H1 (cell line): ENCODE measurements at regions not wholly inside any gene's neighbourhood (a gene's known extent, or its start where the extent isn't known, plus 50 kb on each side); places are given as distances from the start of the nearest gene placed in this dataset.
A peak's percentile ranks its signal among the peaks of the same experiment; 100 is the strongest.

ENCODE experiments used
- CTCF ChIA-PET: fragments of 300-600 bp; sonication (Branson Sonifier 250); formaldehyde crosslinking; loops from one replicate; lab custom pipeline; 2021; ENCODE audit not compliant: partially characterized antibody; lab: Charles Lee
- POLR2A ChIA-PET: fragments of 300-600 bp; sonication (Branson Sonifier 250); formaldehyde crosslinking; loops from one replicate; lab custom pipeline; 2021; ENCODE audit warnings: inconsistent platforms; ENCODE audit not compliant: partially characterized antibody; lab: Charles Lee
- DNase-seq, 2 experiments: peaks; one replicate each; pipeline versions ENCODE4 v3.0.0 to v3.0.0-alpha.2; 2010 to 2022; ENCODE audit warnings: low spot score in 2 of 2, low read depth in 1 of 2, mixed read lengths in 1 of 2
- FAIRE-seq: peaks from 2 replicates; lab custom pipeline; 2011; peaks lifted over from hg19 to GRCh38; lab: Jason Lieb, UNC
- H2AFZ ChIP-seq: 2 replicates; pipeline ENCODE4 v1.8.1; 2012; ENCODE audit warnings: low read length, inconsistent platforms
- H2AK5ac ChIP-seq: 2 replicates; pipeline ENCODE4 v1.6.1; 2013; ENCODE audit warnings: low read depth, low read length
- H2BK120ac ChIP-seq: replicated peaks from 2 replicates; pipeline ENCODE3; 2013; ENCODE audit warnings: low read depth, low read length, inconsistent platforms
- H2BK12ac ChIP-seq: 2 replicates; pipeline ENCODE4 v1.6.1; 2013; ENCODE audit warnings: low read depth, low read length
- H2BK15ac ChIP-seq: 2 replicates; pipeline ENCODE4 v1.6.1; 2013; ENCODE audit warnings: low read length
- H2BK20ac ChIP-seq: 2 replicates; pipeline ENCODE4 v1.6.1; 2013; ENCODE audit warnings: low read length
- H2BK5ac ChIP-seq: 2 replicates; pipeline ENCODE4 v1.6.1; 2013; ENCODE audit warnings: low read depth, low read length
- H3K14ac ChIP-seq: 2 replicates; pipeline ENCODE4 v1.6.1; 2013; ENCODE audit warnings: inconsistent platforms; ENCODE audit not compliant: insufficient read length
- H3K18ac ChIP-seq: 2 replicates; pipeline ENCODE4 v1.6.1; 2013; ENCODE audit warnings: low read length; ENCODE audit errors: extremely low read depth
- H3K23ac ChIP-seq: 2 replicates; pipeline ENCODE4 v1.6.1; 2013; ENCODE audit warnings: inconsistent platforms; ENCODE audit not compliant: insufficient read length
- H3K23me2 ChIP-seq: 2 replicates; pipeline ENCODE4 v1.6.1; 2013; ENCODE audit warnings: low read depth, low read length
- H3K27ac ChIP-seq: 2 replicates; pipeline ENCODE4 v1.6.1; 2011; ENCODE audit warnings: low read depth, low read length, inconsistent platforms
- H3K27me3 ChIP-seq, 4 experiments: replicated peaks in 1 of 4; 1 replicate in 1 of 4; 2 replicates in 3 of 4; pipeline versions ENCODE4 v1.6.1 to v1.8.1; 2011 to 2013; ENCODE audit warnings: low read length in 3 of 4, mild to moderate bottlenecking in 3 of 4, inconsistent platforms in 2 of 4, mixed read lengths in 2 of 4, moderate library complexity in 1 of 4; ENCODE audit not compliant: control insufficient read depth in 3 of 4, insufficient read depth in 3 of 4; ENCODE audit errors: extremely low read depth in 1 of 4
- H3K36me3 ChIP-seq, 4 experiments: 2 replicates each; pipeline versions ENCODE4 v1.6.1 to v1.8.1; 2011 to 2013; ENCODE audit warnings: mild to moderate bottlenecking in 4 of 4, low read length in 3 of 4, moderate library complexity in 2 of 4, control low read depth in 1 of 4, inconsistent platforms in 1 of 4; ENCODE audit not compliant: insufficient read depth in 4 of 4, control insufficient read depth in 2 of 4
- H3K4ac ChIP-seq: replicated peaks from 2 replicates; pipeline ENCODE3; 2013; ENCODE audit warnings: low read length, low read depth, mixed read lengths, inconsistent platforms; ENCODE audit not compliant: insufficient read length
- H3K4me1 ChIP-seq, 4 experiments: replicated peaks in 1 of 4; 1 replicate in 1 of 4; 2 replicates in 3 of 4; pipeline versions ENCODE4 v1.6.1 to v1.8.1; 2011 to 2013; ENCODE audit warnings: low read length in 3 of 4, inconsistent platforms in 2 of 4, mixed read lengths in 1 of 4; ENCODE audit not compliant: insufficient read depth in 4 of 4, control insufficient read depth in 3 of 4
- H3K4me2 ChIP-seq, 2 experiments: 2 replicates each; pipeline versions ENCODE4 v1.6.1 to v1.8.1; 2011 to 2013; ENCODE audit warnings: low read depth in 2 of 2, low read length in 2 of 2, control low read depth in 1 of 2, inconsistent platforms in 1 of 2, mild to moderate bottlenecking in 1 of 2; ENCODE audit not compliant: insufficient read depth in 1 of 2
- H3K4me3 ChIP-seq, 4 experiments: fragments of 200-600, 300-600 bp in 1 of 4; sonication (generic), shearing (Covaris generic), sonication (Bioruptor Twin) in 1 of 4; 2 replicates each; pipeline versions ENCODE4 v1.5.1 to v1.8.1; 2011 to 2016; ENCODE audit warnings: low read length in 4 of 4, low read depth in 3 of 4, control low read depth in 2 of 4, inconsistent platforms in 2 of 4, mild to moderate bottlenecking in 2 of 4, mixed read lengths in 1 of 4, moderate library complexity in 1 of 4; ENCODE audit not compliant: insufficient read depth in 2 of 4; ENCODE audit errors: extremely low read depth in 1 of 4
- H3K56ac ChIP-seq: replicated peaks from 2 replicates; pipeline ENCODE3; 2013; ENCODE audit warnings: low read depth, mild to moderate bottlenecking, mixed read lengths, low read length, inconsistent platforms; ENCODE audit not compliant: insufficient read length
- H3K79me1 ChIP-seq: 2 replicates; pipeline ENCODE4 v1.6.1; 2013; ENCODE audit warnings: low read depth, low read length, control low read depth
- H3K79me2 ChIP-seq, 2 experiments: 2 replicates each; pipeline versions ENCODE4 v1.6.1 to v1.8.1; 2012 to 2013; ENCODE audit warnings: low read length in 2 of 2, mild to moderate bottlenecking in 2 of 2, inconsistent platforms in 1 of 2; ENCODE audit not compliant: insufficient read depth in 2 of 2, control insufficient read depth in 1 of 2
- H3K9ac ChIP-seq, 4 experiments: replicated peaks in 1 of 4; 1 replicate in 1 of 4; 2 replicates in 3 of 4; pipeline versions ENCODE4 v1.6.1 to v1.8.1; 2011 to 2013; ENCODE audit warnings: low read depth in 3 of 4, low read length in 3 of 4, control low read depth in 2 of 4, mild to moderate bottlenecking in 2 of 4, moderate library complexity in 2 of 4, inconsistent platforms in 1 of 4; ENCODE audit errors: extremely low read depth in 1 of 4
- H3K9me3 ChIP-seq, 2 experiments: 2 replicates each; pipeline versions ENCODE4 v1.6.1 to v1.8.1; 2012 to 2013; ENCODE audit warnings: mild to moderate bottlenecking in 2 of 2, moderate library complexity in 2 of 2, control low read depth in 1 of 2, inconsistent platforms in 1 of 2, low read depth in 1 of 2, low read length in 1 of 2, mixed read lengths in 1 of 2; ENCODE audit not compliant: insufficient read depth in 2 of 2
- H4K20me1 ChIP-seq, 2 experiments: replicated peaks in 1 of 2; 2 replicates each; pipeline versions ENCODE3 to v1.8.1; 2011 to 2013; ENCODE audit warnings: inconsistent platforms in 2 of 2, low read length in 2 of 2, mild to moderate bottlenecking in 1 of 2; ENCODE audit not compliant: insufficient read depth in 2 of 2, control insufficient read depth in 1 of 2
- H4K5ac ChIP-seq: 2 replicates; pipeline ENCODE4 v1.6.1; 2013; ENCODE audit warnings: low read length, low read depth, mixed read lengths, inconsistent platforms; ENCODE audit not compliant: insufficient read length
- H4K8ac ChIP-seq: 2 replicates; pipeline ENCODE4 v1.8.0; 2013; ENCODE audit warnings: mild to moderate bottlenecking, moderate library complexity, low read length, inconsistent platforms; ENCODE audit not compliant: insufficient read depth; ENCODE audit errors: extremely low read depth
- H4K91ac ChIP-seq: replicated peaks from 2 replicates; pipeline ENCODE3; 2013; ENCODE audit warnings: low read length, mixed read lengths, inconsistent platforms; ENCODE audit not compliant: insufficient read length
- YY1 ChIP-seq: IDR thresholded peaks from 2 replicates; pipeline ENCODE4 v1.6.1; 2011; ENCODE audit warnings: low read depth, mild to moderate bottlenecking, low read length
- WGBS, 2 experiments: shearing (Covaris generic) in 1 of 2; methylation state at CpG; one replicate each; pipeline versions ENCODE4 v1.1.6 to v1.1.7; 2013 to 2015; ENCODE audit warnings: low lambda C conversion rate in 2 of 2, mixed read lengths in 2 of 2, inconsistent platforms in 1 of 2, low coverage in 1 of 2, missing lambda C conversion rate in 1 of 2; ENCODE audit not compliant: insufficient replicate concordance in 2 of 2, insufficient coverage in 1 of 2, insufficient read length in 1 of 2; ENCODE audit errors: extremely low coverage in 1 of 2, missing lambda C conversion rate in 1 of 2; 5-methylcytosine and 5-hydroxymethylcytosine counted together
- TF ChIP-seq, protein P1 (sequence below), 3 experiments: IDR thresholded peaks; 1 replicate in 2 of 3; 2 replicates in 1 of 3; pipeline versions ENCODE4 v1.5.1 to v1.6.1; 2011; ENCODE audit warnings: low read length in 3 of 3, mild to moderate bottlenecking in 3 of 3, inconsistent platforms in 2 of 3, low read depth in 1 of 3, moderate library complexity in 1 of 3; ENCODE audit not compliant: insufficient read depth in 1 of 3; ENCODE audit errors: control extremely low read depth in 1 of 3

DNA sequence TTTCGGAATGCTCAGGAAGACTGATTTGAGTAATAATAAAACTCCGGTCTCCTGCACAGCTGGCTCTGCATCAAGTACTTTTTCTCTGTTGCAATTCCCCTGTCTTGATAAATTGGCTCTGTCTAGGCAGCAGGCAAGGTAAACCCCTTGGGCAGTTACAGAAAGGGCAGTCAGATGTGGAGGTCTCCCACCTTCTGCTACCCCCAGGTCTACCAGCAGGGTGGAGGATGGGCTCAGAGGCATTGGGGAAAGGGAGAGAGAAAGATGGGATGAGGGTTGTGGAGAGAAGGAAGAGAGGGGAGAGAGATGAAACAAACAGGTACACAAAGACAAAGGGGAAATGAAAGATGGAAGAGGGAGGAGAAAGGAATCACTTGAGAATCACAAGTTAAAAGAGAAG is 156.8 kb downstream of the MIS18A start:
- H3K4me1 ChIP-seq = no peaks in the 10 kb centered on the region
- ChIA-PET POLR2A (no interaction called here), CTCF (interaction anchor here (0.5 to 2.1 kb wide), 8 partner anchors 10 to 331 kb away, joined by 3 to 6 read pairs (median 4); no protein-coding TSS in a partner anchor)
- no peak overlapping the region for H4K8ac ChIP-seq
- H3K18ac ChIP-seq = no peak overlapping the region
- no peak overlapping the region for H4K5ac ChIP-seq
- H3K36me3 ChIP-seq = no peaks in the 10 kb centered on the region
- no peak overlapping the region for H2AFZ ChIP-seq
- H3K27ac ChIP-seq = no peak overlapping the region
- H3K56ac ChIP-seq = no peak overlapping the region
- H2BK120ac ChIP-seq = no peak overlapping the region
- no peak overlapping the region for H3K4me2 ChIP-seq
- no peak for TF ChIP-seq YY1
- TF ChIP-seq, protein P1, sequence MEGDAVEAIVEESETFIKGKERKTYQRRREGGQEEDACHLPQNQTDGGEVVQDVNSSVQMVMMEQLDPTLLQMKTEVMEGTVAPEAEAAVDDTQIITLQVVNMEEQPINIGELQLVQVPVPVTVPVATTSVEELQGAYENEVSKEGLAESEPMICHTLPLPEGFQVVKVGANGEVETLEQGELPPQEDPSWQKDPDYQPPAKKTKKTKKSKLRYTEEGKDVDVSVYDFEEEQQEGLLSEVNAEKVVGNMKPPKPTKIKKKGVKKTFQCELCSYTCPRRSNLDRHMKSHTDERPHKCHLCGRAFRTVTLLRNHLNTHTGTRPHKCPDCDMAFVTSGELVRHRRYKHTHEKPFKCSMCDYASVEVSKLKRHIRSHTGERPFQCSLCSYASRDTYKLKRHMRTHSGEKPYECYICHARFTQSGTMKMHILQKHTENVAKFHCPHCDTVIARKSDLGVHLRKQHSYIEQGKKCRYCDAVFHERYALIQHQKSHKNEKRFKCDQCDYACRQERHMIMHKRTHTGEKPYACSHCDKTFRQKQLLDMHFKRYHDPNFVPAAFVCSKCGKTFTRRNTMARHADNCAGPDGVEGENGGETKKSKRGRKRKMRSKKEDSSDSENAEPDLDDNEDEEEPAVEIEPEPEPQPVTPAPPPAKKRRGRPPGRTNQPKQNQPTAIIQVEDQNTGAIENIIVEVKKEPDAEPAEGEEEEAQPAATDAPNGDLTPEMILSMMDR (IDR thresholded peaks at IDR 0.05; ENCODE audit: control extremely low read depth in 1 of 3, insufficient read depth in 1 of 3, low read depth in 1 of 3, low read length in 3 of 3) = peak in 2 of 3 experiments; percentile 18 to 20; a peak in 2 of 4 replicates
- H3K14ac ChIP-seq = no peak overlapping the region
- H3K9me3 ChIP-seq = no peaks in the 10 kb centered on the region; a peak in 1 of 4 replicates
- no peak overlapping the region for H3K23ac ChIP-seq
- no peak overlapping the region for H4K91ac ChIP-seq
- no peak overlapping the region for H2AK5ac ChIP-seq
- 97% methylated on average over 2 of the region's 2 CpGs; no CpG with 5 or more reads in 1 of the 2 experiments for WGBS, 2 experiments
- H3K4ac ChIP-seq = no peak overlapping the region
- H2BK15ac ChIP-seq = no peak overlapping the region
- FAIRE-seq (no peak), DNase-seq (no peak)
- H3K79me2 ChIP-seq = no peaks in the 10 kb centered on the region
- H3K9ac ChIP-seq = no peak overlapping the region
- no peak overlapping the region for H2BK20ac ChIP-seq
- no peak overlapping the region for H2BK12ac ChIP-seq
- no peak overlapping the region for H3K4me3 ChIP-seq
- H4K20me1 ChIP-seq = no peaks in the 10 kb centered on the region
- no peaks in the 10 kb centered on the region; the same call in 1 of the 2 replicates for H3K23me2 ChIP-seq
- no peaks in the 10 kb centered on the region for H3K79me1 ChIP-seq
- no peak overlapping the region for H2BK5ac ChIP-seq
- no peaks in the 10 kb centered on the region; a peak in 1 of 7 replicates for H3K27me3 ChIP-seq
